ENCODE measurements at regions not wholly inside any gene's neighbourhood (a gene's known extent, or its start where the extent isn't known, plus 50 kb on each side); places are given as distances from the start of the nearest gene placed in this dataset.

GRCh38 chr5:158317507-158317906 lies 458.6 kb upstream of the CLINT1 start:
- intact Hi-C loops (cut with micrococcal nuclease), result no loop called here
- CTCF ChIA-PET, result interaction anchor here (0.7 kb wide), 1 partner anchor 143 kb away, joined by 3 read pairs; no protein-coding TSS in a partner anchor

GRCh38 chr5:158313733-158314464 lies 455.0 kb upstream of the CLINT1 start:
- intact Hi-C loops (cut with micrococcal nuclease), result no loop called here
- TF ChIP-seq CTCF (IDR thresholded peaks at IDR 0.05; ENCODE audit: unreplicated experiment), result no peak
- no peak for DNase-seq (ENCODE audit: unreplicated experiment)
- Mint-ChIP-seq H3K36me3 (ENCODE audit: insufficient read depth, unreplicated experiment) (no peaks in the 10 kb centered on the region), H3K9me3 (ENCODE audit: unreplicated experiment) (no peaks in the 10 kb centered on the region), H3K4me1 (ENCODE audit: insufficient read depth, unreplicated experiment) (no peaks in the 10 kb centered on the region), H3K27ac (ENCODE audit: low read depth, unreplicated experiment) (no peak overlapping the region), H3K4me3 (ENCODE audit: unreplicated experiment) (no peak overlapping the region), H3K27me3 (ENCODE audit: insufficient read depth, unreplicated experiment) (no peaks in the 10 kb centered on the region)
- no TSS peak for BruUV-seq (replicated peaks)
- ChIA-PET POLR2A (no interaction called here), CTCF (no interaction called here)

More at GRCh38 chr5:158317507-158317906, 458.6 kb upstream of the CLINT1 start:
- Mint-ChIP-seq H3K4me1 (ENCODE audit: insufficient read depth, unreplicated experiment) (no peaks in the 10 kb centered on the region), H3K36me3 (ENCODE audit: insufficient read depth, unreplicated experiment) (no peaks in the 10 kb centered on the region), H3K4me3 (ENCODE audit: unreplicated experiment) (no peak overlapping the region), H3K27ac (ENCODE audit: low read depth, unreplicated experiment) (no peak overlapping the region), H3K9me3 (ENCODE audit: unreplicated experiment) (no peaks in the 10 kb centered on the region), H3K27me3 (ENCODE audit: insufficient read depth, unreplicated experiment) (no peaks in the 10 kb centered on the region)
- no peak for TF ChIP-seq CTCF (IDR thresholded peaks at IDR 0.05; ENCODE audit: unreplicated experiment)
- POLR2A ChIA-PET, result no interaction called here
- no peak for DNase-seq (ENCODE audit: unreplicated experiment)
- no TSS peak for BruUV-seq (replicated peaks)

- Mint-ChIP-seq H3K4me3 (ENCODE audit: unreplicated experiment) (no peak overlapping the region), H3K4me1 (ENCODE audit: insufficient read depth, unreplicated experiment) (no peaks in the 10 kb centered on the region), H3K27ac (ENCODE audit: low read depth, unreplicated experiment) (no peak overlapping the region)
Measured at GRCh38 chr5:158313027-158313732, 454.2 kb upstream of the CLINT1 start.

More at GRCh38 chr5:158313027-158313732, 454.2 kb upstream of the CLINT1 start:
- Mint-ChIP-seq H3K9me3 (ENCODE audit: unreplicated experiment) (no peaks in the 10 kb centered on the region), H3K27me3 (ENCODE audit: insufficient read depth, unreplicated experiment) (no peaks in the 10 kb centered on the region), H3K36me3 (ENCODE audit: insufficient read depth, unreplicated experiment) (no peaks in the 10 kb centered on the region)
- intact Hi-C loops (cut with micrococcal nuclease), result no loop called here
- CTCF ChIA-PET, result no interaction called here
- no peak for DNase-seq (ENCODE audit: unreplicated experiment)
- BruUV-seq (replicated peaks), result no TSS peak
- POLR2A ChIA-PET, result no interaction called here
- no peak for TF ChIP-seq CTCF (IDR thresholded peaks at IDR 0.05; ENCODE audit: unreplicated experiment)
